Midbrain (tissue), 1 donor: ENCODE measurements at regions not wholly inside any gene's neighbourhood (a gene's known extent, or its start where the extent isn't known, plus 50 kb on each side); places are given as distances from the start of the nearest gene placed in this dataset.
"Not testable (repeated sequence)": the region's sequence is repeated elsewhere in the genome, so short reads cannot be mapped to it uniquely, and the experiment has no call there.

Source experiments
- DNase-seq: peaks from one replicate; lab custom pipeline; 2025; lab: John Stamatoyannopoulos, UW

- DNase-seq: no peak
These were observed 74.7 kb downstream of the BUD13 start for GRCh38 chr11:116698080-116698479.

DNA sequence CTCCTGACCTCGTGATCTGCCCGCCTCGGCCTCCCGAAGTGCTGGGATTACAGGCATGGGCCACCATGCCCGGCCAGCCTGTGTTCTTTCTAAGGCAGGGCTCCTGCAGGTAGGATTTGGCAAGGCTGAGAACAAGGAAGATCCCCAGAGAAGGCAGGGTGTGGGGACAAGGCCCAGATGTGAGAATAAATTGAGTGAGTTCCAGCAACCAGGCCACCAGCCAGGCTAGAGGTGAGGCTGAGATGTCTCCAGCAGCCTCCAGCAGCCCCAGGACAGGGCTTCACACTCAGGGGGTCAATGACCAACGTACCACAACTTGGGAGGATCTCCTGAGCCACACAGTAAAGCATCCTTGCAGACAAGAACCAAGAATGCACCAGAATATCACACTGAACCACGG lies 75.1 kb downstream of the BUD13 start:
- no peak for DNase-seq

GRCh38 chr11:116697011-116697410 lies 75.8 kb downstream of the BUD13 start:
- no peak for DNase-seq

DNA sequence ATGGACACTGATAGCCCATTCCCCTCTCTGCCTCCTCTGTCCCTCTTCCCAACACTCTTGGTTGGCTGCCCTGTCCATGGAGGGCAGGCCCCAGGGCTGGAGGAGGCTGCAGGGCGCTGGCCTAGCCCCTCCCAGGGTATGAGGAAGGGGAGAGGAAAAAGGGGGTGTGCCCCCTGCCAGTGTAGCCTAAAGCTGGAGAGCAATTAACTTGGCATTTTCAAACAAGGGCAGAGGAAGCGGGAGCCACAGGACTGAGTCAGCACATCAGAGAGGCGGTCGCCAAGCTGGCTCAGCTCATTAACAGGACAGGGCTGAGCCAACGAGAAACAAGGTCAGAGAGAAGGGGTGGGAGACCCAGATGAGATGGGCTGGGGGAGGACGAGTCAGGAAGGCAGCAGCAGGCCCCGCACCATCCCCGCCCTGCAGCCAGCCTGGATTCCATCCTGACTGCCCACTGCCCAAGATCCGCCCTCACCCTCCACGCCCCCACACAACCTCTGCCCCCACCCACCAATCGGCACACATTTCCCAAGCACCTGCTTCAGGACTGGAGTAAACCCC lies 76.3 kb downstream of the BUD13 start:
- no peak for DNase-seq

DNA sequence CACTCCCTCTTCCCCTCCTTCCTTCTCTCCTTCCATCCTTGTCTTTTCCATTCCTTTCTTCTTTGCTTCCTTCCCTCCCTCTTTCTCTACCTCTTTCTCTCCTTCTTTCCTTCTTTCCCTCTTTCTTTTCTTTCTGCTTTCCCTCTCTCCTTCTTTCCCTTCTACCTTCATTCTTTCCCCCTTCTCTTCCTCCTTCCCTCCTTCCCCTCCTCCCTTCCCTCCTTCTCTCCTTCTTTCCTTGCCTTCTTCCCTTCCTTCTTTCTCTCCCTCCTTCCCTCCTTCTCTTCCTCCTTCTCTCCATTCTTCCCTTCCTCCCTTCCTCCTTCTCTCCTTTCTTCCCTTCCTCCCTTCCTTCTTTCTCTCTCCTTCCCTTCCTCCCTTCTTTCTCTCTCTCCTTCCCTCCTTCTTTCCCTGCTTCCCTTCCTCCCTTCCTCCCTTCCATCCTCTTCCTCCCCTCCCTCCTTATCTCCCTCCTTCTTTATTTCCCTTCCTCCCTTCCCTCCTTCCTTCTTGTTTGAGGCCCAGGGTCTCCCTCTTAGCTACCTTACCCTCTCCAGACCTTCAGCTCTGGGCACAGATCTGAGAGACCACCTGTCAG lies 77.0 kb downstream of the BUD13 start:
- no peak for DNase-seq

GRCh38 chr11:116694815-116695590 lies 77.8 kb downstream of the BUD13 start:
- no peak for DNase-seq

DNA sequence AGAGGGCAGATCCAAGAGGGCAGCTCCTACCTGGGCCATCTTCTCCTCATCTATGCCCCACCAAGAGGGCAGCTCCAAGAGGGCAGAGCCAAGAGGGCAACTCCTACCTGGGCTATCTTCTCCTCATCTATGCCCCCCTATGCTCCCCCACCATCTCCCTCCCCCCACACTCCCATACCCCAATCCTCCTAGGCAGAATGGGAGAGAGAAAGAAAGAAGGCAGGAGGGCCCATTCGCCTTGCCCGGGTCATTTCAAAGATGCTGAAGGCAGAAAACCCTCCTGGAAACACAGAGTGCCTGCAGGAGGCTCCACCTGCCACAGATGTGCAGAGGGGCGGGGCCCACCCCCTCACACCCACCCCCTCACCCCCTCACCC lies 78.5 kb downstream of the BUD13 start:
- no peak for DNase-seq

- DNase-seq: no peak
These were observed 79.0 kb downstream of the BUD13 start for GRCh38 chr11:116693593-116694348.

GRCh38 chr11:116693102-116693570 lies 79.7 kb downstream of the BUD13 start:
- DNase-seq: no peak

DNA sequence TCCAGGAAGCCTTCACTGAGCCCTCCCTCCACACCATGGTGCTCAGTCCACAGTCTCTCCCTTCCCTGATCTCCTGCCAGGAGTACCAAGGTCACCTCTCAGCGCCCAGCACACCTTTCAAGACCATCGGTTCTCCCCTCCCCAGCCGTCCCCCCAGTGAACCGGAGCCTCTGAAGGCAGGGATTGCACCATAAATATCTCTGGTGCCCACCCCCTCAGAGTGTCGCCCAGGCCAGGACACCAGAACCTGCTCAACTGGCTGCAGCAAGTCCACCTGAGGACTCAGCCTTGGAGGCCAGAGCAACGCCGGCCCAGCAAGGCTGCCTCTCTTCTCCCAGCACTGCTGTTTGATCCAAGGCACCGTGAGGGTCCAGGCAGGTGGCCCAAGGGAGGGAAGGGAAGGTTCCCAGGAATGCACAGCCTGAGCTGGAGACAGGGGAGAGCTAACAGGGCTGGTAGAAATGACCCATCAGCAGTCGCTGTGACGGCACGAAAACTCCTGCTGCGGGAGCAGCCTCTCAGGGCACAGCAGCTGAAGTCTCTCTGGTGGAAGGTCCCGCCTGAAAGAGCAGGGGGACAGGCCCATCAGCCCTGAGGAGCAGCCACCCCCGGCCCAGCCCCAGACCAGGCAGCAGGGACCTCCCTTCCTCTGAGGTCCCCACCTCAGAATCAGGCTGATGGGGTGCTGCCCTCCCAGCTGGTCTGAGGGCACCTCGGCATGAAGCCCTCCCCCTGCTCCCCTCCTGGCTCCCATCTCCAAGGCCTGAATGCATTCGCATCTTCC lies 80.3 kb downstream of the BUD13 start:
- DNase-seq: no peak

DNA sequence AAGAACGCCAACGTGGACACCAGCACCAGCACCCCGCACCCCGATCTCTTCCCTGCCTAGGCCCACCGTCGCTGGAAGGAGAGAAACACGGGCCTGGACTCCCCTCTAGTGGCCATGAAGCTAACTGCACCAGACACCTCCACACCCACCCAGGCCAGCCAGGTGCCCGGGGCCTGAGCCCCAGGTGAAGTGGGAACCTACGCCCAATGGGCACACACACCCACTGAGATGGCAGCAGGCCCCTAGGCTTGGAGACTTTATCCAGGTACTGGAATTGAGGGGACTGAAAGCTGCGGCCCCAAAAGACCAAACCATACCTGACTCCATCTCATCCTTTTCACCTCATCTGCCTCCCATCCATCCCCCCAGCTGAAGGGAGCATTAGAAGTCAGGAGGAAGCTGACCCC lies 81.0 kb downstream of the BUD13 start:
- DNase-seq: peak; percentile 21

GRCh38 chr11:116690611-116691010 lies 82.2 kb downstream of the BUD13 start:
- DNase-seq: no peak

DNA sequence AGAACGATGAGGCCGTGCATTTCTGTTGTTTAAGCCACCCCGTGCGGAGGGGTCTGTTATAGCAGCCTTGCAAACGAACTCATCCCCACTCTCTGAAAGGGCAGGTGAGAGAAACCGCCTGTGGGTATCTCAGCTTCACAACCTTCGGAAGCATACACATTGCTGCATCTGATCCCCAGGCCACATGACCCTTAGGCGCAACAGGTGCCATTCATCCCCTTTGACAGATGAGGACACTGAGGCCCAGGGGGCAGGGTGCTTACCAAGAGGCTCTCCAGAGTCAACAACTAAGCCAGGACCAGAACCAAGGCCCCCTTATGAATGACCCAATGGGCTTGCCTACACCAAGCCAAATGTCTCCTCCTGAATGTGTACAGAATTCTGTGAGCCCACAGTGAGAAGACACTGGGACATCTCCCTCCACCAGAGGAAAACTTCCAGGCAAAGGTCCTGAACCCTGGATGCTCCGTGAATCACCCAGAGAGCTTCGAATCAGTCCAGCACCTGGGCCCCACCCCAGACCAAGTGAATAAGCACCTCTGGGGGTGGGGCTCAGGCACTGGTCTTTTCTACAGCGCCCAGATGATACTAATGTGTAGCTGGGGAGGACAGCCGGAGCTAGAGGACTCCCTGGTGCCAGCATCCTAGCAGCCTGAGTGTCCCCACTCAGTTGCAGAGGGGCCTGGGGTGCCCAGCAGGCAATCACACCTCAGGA lies 83.2 kb downstream of the BUD13 start:
- DNase-seq: no peak

DNA sequence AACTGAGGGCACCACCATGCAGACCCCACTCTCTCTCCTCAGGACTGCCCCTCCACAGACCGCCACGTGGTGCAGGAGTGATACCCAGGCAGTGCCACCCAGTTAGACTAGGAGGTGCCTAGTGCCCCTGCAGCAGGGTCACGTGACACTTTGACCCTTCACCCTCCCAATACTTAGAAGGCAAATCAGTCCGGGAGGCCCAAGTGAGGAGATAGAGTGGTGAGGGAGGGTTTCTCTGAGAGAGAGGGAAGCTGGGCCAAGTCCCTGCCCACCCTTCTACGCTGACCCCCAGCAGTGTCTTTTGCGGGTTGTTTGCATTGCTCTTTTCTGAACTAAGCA lies 84.6 kb downstream of the BUD13 start:
- DNase-seq: no peak

- DNase-seq: no peak
These were observed 85.2 kb downstream of the BUD13 start for GRCh38 chr11:116687458-116688201.

GRCh38 chr11:116686866-116687265 lies 85.9 kb downstream of the BUD13 start:
- DNase-seq: no peak

DNA sequence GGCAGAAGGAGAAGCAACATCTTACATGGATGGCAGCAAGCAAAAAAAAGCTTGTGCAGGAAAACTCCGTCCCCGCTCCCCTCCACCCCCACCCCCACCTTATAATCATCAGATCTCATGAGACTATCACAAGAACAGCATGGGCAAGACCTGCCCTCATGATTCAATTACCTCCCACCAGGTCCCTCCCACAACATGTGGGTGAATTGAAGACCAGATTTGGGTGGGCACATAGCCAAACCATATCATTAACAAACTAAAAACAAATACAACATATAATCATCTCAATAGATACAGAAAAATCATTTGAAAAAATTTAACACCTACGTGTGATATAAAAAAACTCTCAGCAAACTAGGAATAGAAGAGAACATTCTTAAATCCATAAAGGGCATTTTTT lies 88.8 kb downstream of the BUD13 start:
- DNase-seq: no peak

GRCh38 chr11:116680349-116681125 lies 92.2 kb downstream of the BUD13 start:
- DNase-seq: no peak

DNA sequence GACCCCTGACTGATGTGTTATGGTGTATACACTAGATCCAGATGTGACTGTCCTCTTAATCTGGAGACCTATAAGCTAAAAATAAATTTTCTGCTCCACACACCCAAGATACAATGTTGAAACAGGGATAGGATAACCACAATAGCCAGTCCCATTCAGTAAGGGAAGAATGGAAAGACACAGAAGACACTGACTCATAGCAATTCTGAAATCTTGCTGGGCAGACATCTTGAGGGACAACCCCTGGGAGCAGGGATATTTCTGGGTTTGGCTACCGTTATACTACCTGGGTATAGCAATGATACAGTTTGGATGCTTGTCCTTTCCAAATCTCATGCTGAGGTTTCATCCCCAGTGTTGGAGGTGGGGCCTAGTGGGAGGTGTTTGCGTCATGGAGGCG lies 93.9 kb downstream of the BUD13 start:
- no peak for DNase-seq

DNA sequence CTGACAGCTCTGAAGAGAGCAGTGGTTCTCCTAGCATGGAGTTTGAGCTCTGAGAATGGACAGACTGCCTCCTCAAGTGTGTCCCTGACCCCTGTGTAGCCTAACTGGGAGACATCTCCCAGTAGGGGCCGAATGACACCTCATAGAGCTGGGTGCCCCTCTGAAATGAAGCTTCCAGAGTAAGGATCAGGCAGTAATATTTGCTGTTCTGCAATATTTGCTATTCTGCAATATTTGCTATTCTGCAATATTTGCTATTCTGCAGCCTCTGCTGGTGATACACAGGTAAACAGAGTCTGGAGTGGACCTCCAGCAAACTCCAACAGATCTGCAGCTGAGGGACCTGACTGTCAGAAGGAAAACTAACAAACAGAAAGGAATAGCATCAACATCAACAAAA lies 105.5 kb downstream of the BUD13 start:
- not testable (repeated sequence) for DNase-seq
